ENCODE measurements at regions not wholly inside any gene's neighbourhood (a gene's known extent, or its start where the extent isn't known, plus 50 kb on each side); places are given as distances from the start of the nearest gene placed in this dataset.

DNA sequence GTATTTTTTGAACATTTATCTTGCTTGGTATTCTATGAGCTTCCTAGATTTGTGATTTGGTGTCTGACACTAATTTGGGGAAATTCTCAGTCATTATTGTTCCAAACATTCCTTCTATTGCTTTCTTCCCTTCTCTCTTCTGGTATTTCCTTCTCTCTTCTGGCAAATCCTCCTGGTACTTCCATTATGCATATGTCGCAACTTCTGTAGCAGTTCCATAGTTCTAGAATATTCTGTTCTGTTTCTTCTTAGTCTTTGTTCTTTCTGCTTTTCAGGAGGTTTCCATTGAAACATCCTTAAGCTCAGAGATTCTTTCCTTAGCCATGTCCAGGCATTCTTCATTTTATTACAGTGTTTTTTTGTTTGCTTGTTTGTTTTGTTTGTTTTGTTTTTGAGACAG lies 155.2 kb upstream of the PIK3R1 start:
- Histone ChIP-seq H2AFZ (ENCODE audit: insufficient read depth, low read depth, low read length, poor library complexity, severe bottlenecking) (no peak overlapping the region), H3K4me3 (ENCODE audit: control extremely low read depth in 1 of 5, extremely low read depth in 1 of 5, insufficient read depth in 1 of 5, low read depth in 2 of 5, low read length in 4 of 5) (no peak overlapping the region), H3K9ac (ENCODE audit: low read length) (no peak overlapping the region), H4K20me1 (ENCODE audit: control insufficient read depth, insufficient read depth, low read length, poor library complexity, severe bottlenecking) (no peaks in the 10 kb centered on the region), H3K4me1 (ENCODE audit: control insufficient read depth in 2 of 2, insufficient read depth in 2 of 2, low read length in 2 of 2) (no peaks in the 10 kb centered on the region), H3K27ac (ENCODE audit: low read length in 2 of 2) (no peak overlapping the region), H3K4me2 (replicated peaks; ENCODE audit: low read depth, low read length, poor library complexity, severe bottlenecking) (no peak overlapping the region), H3K9me3 (ENCODE audit: control extremely low read depth in 1 of 3, control insufficient read depth in 2 of 3, insufficient read depth in 1 of 3, low read length in 2 of 3) (peaks cover 0 to 3% (median 0%) of the 10 kb centered on the region in 3 donors), H3K27me3 (replicated peaks in 1 of 4; ENCODE audit: control extremely low read depth in 1 of 4, control insufficient read depth in 3 of 4, insufficient read depth in 4 of 4, low read length in 3 of 4) (peaks cover 0 to 3% (median 0%) of the 10 kb centered on the region in 4 experiments), H3K79me2 (ENCODE audit: control insufficient read depth, insufficient read depth, low read length) (no peaks in the 10 kb centered on the region), H3K36me3 (replicated peaks in 1 of 2; ENCODE audit: control extremely low read depth in 1 of 2, control insufficient read depth in 1 of 2, extremely low read depth in 1 of 2, insufficient read depth in 2 of 2, low read length in 1 of 2) (no peaks in the 10 kb centered on the region)
- no peak overlapping the region for H3K27ac Mint-ChIP-seq
- H3K4me3 Mint-ChIP-seq = no peak overlapping the region
- DNase-seq (no peak), ATAC-seq (ENCODE audit: low read depth) (no peak)
- intact Hi-C loops (cut with micrococcal nuclease) = loop anchor here (10.0 kb wide), 1 partner anchor 96 kb away; no protein-coding TSS in a partner anchor
- no peaks in the 10 kb centered on the region for H3K4me1 Mint-ChIP-seq
- ChIA-PET CTCF (no interaction called here), POLR2A (no interaction called here)
- peaks cover 16% of the 10 kb centered on the region for H3K27me3 Mint-ChIP-seq
- no peak for TF ChIP-seq EZH2 (IDR thresholded peaks at IDR 0.05; ENCODE audit: borderline replicate concordance, insufficient read depth, low read depth, low read length, poor library complexity, severe bottlenecking)
- TF ChIP-seq, protein P1, sequence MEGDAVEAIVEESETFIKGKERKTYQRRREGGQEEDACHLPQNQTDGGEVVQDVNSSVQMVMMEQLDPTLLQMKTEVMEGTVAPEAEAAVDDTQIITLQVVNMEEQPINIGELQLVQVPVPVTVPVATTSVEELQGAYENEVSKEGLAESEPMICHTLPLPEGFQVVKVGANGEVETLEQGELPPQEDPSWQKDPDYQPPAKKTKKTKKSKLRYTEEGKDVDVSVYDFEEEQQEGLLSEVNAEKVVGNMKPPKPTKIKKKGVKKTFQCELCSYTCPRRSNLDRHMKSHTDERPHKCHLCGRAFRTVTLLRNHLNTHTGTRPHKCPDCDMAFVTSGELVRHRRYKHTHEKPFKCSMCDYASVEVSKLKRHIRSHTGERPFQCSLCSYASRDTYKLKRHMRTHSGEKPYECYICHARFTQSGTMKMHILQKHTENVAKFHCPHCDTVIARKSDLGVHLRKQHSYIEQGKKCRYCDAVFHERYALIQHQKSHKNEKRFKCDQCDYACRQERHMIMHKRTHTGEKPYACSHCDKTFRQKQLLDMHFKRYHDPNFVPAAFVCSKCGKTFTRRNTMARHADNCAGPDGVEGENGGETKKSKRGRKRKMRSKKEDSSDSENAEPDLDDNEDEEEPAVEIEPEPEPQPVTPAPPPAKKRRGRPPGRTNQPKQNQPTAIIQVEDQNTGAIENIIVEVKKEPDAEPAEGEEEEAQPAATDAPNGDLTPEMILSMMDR (IDR thresholded peaks at IDR 0.05) = no peak
- no peaks in the 10 kb centered on the region for H3K9me3 Mint-ChIP-seq (ENCODE audit: insufficient read depth)
- WGBS (ENCODE audit: insufficient coverage) = no CpG with 5 or more reads among the region's 1 CpG

DNA sequence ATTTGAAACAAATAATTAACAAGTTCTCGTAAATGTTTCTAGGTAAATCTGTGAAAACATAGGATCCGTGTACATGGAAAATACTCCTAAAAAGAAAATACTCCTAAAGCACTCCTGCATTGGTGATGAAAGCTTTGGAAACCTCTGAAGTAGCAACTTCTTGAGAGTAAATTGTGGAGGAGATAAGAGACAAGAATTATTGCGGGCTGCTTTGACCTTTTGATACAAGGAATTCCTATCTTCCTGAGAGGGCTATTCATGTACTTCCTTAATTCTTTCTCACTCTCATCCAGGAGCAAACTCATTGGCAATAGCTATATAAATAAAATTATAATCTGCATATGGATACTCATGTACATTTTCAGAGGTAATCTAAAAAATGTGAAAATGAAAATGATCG lies 158.4 kb upstream of the PIK3R1 start:
- ChIA-PET POLR2A (no interaction called here), CTCF (no interaction called here)
- no peaks in the 10 kb centered on the region for H3K79me2 ChIP-seq (ENCODE audit: control insufficient read depth, insufficient read depth, low read length)
- H3K9me3 Mint-ChIP-seq (ENCODE audit: insufficient read depth) = no peaks in the 10 kb centered on the region
- no peak overlapping the region for H3K4me2 ChIP-seq (replicated peaks; ENCODE audit: low read depth, low read length, poor library complexity, severe bottlenecking)
- TF ChIP-seq, protein P1 (IDR thresholded peaks at IDR 0.05) = no peak
- TF ChIP-seq EZH2 (IDR thresholded peaks at IDR 0.05; ENCODE audit: borderline replicate concordance, insufficient read depth, low read depth, low read length, poor library complexity, severe bottlenecking) = no peak
- H4K20me1 ChIP-seq (ENCODE audit: control insufficient read depth, insufficient read depth, low read length, poor library complexity, severe bottlenecking) = no peaks in the 10 kb centered on the region
- H3K4me1 Mint-ChIP-seq = no peaks in the 10 kb centered on the region
- H3K9me3 ChIP-seq (ENCODE audit: control extremely low read depth in 1 of 3, control insufficient read depth in 2 of 3, insufficient read depth in 1 of 3, low read length in 2 of 3) = peaks cover 0 to 2% (median 0%) of the 10 kb centered on the region in 3 donors
- H2AFZ ChIP-seq (ENCODE audit: insufficient read depth, low read depth, low read length, poor library complexity, severe bottlenecking) = no peak overlapping the region
- no peak for DNase-seq
- H3K27ac Mint-ChIP-seq = no peak overlapping the region
- intact Hi-C loops (cut with micrococcal nuclease) = no loop called here
- no peak overlapping the region for H3K4me3 ChIP-seq (ENCODE audit: control extremely low read depth in 1 of 5, extremely low read depth in 1 of 5, insufficient read depth in 1 of 5, low read depth in 2 of 5, low read length in 4 of 5)
- H3K27ac ChIP-seq (ENCODE audit: low read length in 2 of 2) = no peak overlapping the region
- H3K27me3 Mint-ChIP-seq = peaks cover 18% of the 10 kb centered on the region
- peaks cover 0 to 3% (median 0%) of the 10 kb centered on the region in 4 experiments for H3K27me3 ChIP-seq (replicated peaks in 1 of 4; ENCODE audit: control extremely low read depth in 1 of 4, control insufficient read depth in 3 of 4, insufficient read depth in 4 of 4, low read length in 3 of 4)
- no peaks in the 10 kb centered on the region for H3K36me3 ChIP-seq (replicated peaks in 1 of 2; ENCODE audit: control extremely low read depth in 1 of 2, control insufficient read depth in 1 of 2, extremely low read depth in 1 of 2, insufficient read depth in 2 of 2, low read length in 1 of 2)
- H3K9ac ChIP-seq (ENCODE audit: low read length) = no peak overlapping the region
- ATAC-seq (ENCODE audit: low read depth) = no peak
- no peak overlapping the region for H3K4me3 Mint-ChIP-seq
- WGBS (ENCODE audit: insufficient coverage) = no CpG with 5 or more reads among the region's 4 CpGs
- no peaks in the 10 kb centered on the region for H3K4me1 ChIP-seq (ENCODE audit: control insufficient read depth in 2 of 2, insufficient read depth in 2 of 2, low read length in 2 of 2)

Measured in B cell (primary cell).